ENCODE measurements at regions not wholly inside any gene's neighbourhood (a gene's known extent, or its start where the extent isn't known, plus 50 kb on each side); places are given as distances from the start of the nearest gene placed in this dataset.
A peak's percentile ranks its signal among the peaks of the same experiment; 100 is the strongest.

DNA sequence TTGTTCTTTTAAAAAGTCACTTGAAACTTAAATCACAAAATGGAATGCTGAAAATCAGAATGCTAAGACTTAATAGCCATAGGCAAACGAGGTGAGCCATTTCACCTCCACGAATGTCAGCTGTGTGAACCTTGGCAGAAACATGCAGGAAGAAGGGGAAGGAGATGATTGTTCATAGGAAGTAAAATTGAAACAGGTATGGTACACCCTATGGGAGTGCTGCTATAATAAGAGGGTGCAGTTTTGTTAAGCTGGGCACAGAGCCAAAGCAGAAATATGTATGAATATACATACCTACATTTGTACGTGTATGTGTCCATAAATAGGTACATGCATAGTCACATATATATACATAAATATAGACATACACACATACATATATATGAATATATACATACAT is 51.0 kb upstream of the SPINK5 start:
- no peak overlapping the region for H3K4me3 ChIP-seq (ENCODE audit: low read depth, low read length)
- TF ChIP-seq, protein P1, sequence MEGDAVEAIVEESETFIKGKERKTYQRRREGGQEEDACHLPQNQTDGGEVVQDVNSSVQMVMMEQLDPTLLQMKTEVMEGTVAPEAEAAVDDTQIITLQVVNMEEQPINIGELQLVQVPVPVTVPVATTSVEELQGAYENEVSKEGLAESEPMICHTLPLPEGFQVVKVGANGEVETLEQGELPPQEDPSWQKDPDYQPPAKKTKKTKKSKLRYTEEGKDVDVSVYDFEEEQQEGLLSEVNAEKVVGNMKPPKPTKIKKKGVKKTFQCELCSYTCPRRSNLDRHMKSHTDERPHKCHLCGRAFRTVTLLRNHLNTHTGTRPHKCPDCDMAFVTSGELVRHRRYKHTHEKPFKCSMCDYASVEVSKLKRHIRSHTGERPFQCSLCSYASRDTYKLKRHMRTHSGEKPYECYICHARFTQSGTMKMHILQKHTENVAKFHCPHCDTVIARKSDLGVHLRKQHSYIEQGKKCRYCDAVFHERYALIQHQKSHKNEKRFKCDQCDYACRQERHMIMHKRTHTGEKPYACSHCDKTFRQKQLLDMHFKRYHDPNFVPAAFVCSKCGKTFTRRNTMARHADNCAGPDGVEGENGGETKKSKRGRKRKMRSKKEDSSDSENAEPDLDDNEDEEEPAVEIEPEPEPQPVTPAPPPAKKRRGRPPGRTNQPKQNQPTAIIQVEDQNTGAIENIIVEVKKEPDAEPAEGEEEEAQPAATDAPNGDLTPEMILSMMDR (IDR thresholded peaks at IDR 0.05; ENCODE audit: borderline replicate concordance, insufficient read depth, low read depth, low read length): no peak

DNA sequence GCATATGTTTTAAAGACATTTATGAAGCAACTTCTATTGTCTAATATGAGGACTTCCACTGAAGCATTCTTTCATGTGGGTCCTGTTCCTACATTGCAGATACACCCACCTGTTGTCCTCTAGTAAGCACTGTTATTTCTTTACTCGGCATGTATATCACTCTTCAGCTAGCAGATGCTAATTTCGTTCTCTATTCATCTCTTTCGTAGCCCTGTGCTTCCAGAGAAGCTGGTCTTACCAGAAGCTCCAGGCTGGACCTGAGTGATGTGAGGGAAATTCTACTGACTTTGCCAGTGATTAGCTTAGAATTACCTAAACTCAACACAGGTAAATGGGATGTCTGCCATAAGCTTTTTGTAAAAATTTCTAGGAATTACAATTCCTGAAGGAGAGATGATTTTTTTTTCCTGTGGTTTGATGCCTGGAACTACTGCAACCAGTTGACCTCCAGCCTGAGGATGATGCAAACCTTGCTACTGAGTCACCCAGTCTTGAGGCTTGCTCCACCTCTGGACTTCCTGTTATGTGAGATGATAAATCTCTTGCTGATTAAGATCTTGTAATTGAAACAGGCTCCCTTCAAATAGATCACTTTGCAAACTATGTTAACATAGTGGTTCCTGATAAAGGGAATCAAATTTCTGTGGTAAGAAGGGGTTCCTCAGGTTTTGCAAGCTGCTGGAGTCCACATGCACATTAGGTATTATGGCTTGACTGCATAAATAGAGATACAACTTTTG is 52.2 kb upstream of the SPINK5 start:
- H3K4me3 ChIP-seq (ENCODE audit: low read depth, low read length): no peak overlapping the region
- TF ChIP-seq, protein P1 (IDR thresholded peaks at IDR 0.05; ENCODE audit: borderline replicate concordance, insufficient read depth, low read depth, low read length): no peak

GRCh38 chr5:148005788-148006520 is 57.8 kb upstream of the SPINK5 start:
- no peak overlapping the region for H3K4me3 ChIP-seq (ENCODE audit: low read depth, low read length)
- TF ChIP-seq, protein P1 (IDR thresholded peaks at IDR 0.05; ENCODE audit: borderline replicate concordance, insufficient read depth, low read depth, low read length): peak; percentile 38; the same call in 1 of the 2 replicates

DNA sequence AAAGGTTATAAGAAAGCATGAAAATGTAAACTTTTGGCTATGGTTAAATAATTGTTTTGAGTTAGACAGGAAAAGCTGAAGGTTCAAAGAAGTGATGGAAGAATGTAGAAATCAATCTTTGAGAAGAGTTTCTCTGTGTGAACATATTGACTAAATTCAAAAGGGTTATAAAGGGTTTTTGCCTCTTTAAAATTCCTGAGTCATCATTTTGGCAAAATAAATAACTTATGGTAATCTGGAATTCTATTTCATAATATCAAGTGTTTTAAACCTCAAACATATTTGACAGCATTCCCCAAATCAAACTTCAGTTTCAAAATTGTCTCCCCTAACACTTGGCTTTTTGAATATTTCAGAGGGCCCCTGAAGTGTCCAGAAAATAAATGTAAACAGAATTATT is 60.6 kb upstream of the SPINK5 start:
- H3K4me3 ChIP-seq (ENCODE audit: low read depth, low read length): no peak overlapping the region
- TF ChIP-seq, protein P1 (IDR thresholded peaks at IDR 0.05; ENCODE audit: borderline replicate concordance, insufficient read depth, low read depth, low read length): no peak

- TF ChIP-seq, protein P1 (IDR thresholded peaks at IDR 0.05; ENCODE audit: borderline replicate concordance, insufficient read depth, low read depth, low read length): no peak
- no peak overlapping the region for H3K4me3 ChIP-seq (ENCODE audit: low read depth, low read length)
Observed at GRCh38 chr5:148002451-148002850, 61.3 kb upstream of the SPINK5 start.

- TF ChIP-seq, protein P1 (IDR thresholded peaks at IDR 0.05; ENCODE audit: borderline replicate concordance, insufficient read depth, low read depth, low read length): no peak
- H3K4me3 ChIP-seq (ENCODE audit: low read depth, low read length): no peak overlapping the region
Observed at GRCh38 chr5:148000036-148000435, 63.7 kb upstream of the SPINK5 start.

DNA sequence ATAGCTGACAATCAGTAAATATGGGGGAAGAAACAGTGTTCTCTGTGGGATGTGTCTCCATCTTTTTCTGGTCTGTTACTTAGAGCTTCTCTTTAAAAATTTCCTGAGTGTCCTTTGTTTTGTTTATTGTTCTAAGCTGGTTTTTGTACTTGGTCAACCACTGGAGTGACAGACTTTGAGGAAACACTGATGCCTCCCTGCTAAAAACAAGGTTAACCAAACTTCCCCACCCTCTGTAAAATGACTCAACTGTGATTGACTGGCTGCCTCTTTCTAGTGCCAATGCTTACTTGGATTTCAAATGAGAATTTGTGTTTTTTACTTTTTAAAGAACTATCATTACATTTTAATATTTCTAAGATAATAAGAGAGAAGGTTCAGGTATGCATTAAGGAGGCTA is 65.1 kb upstream of the SPINK5 start:
- no peak overlapping the region for H3K4me3 ChIP-seq (ENCODE audit: low read depth, low read length)
- TF ChIP-seq, protein P1 (IDR thresholded peaks at IDR 0.05; ENCODE audit: borderline replicate concordance, insufficient read depth, low read depth, low read length): no peak
